GM18858 (cell line): ENCODE measurements at regions not wholly inside any gene's neighbourhood (a gene's known extent, or its start where the extent isn't known, plus 50 kb on each side); places are given as distances from the start of the nearest gene placed in this dataset.
"Not testable (repeated sequence)": the region's sequence is repeated elsewhere in the genome, so short reads cannot be mapped to it uniquely, and the experiment has no call there.

Experiments
- ATAC-seq: cut with Tn5 transposase; IDR thresholded peaks from one replicate; pipeline ENCODE4 v1.9.1; 2021; ENCODE audit not compliant: unreplicated experiment

DNA sequence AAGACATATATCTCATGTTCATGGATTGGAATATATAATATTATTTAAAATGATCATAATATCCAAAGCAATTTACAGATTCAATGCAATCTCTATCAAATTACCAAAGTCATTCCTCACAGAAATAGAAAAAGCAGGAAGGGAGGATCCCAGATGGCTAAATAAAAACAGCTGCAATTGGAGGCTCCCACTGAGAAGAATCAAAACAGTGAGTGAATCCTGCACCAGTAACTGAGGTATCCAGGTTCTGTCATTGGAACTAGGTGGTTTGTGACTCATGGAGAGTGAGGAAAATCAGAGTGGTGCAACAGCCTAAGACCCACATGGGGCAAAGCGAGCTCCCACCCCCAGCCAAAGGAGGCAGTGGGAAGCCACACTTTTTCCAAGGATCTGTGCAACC, 128.4 kb downstream of the MTERF1 start:
- no peak for ATAC-seq

DNA sequence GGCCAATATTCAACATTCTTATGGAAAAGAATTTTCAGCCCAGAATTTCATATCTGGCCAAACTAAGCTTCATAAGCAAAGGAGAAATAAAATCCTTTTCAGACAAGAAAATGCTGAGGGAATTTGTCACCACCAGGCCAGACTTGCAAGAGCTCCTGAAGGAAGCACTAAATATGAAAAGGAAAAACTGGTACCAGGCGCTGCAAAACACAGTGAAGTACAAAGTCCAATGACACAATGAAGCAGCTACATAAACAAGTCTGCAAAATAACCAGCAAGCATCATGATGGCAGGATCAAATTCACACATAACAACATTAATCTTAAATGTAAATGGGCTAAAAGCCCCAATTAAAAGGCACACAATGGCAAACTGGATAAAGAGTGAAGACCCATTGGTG, 126.2 kb downstream of the MTERF1 start:
- not testable (repeated sequence) for ATAC-seq

DNA sequence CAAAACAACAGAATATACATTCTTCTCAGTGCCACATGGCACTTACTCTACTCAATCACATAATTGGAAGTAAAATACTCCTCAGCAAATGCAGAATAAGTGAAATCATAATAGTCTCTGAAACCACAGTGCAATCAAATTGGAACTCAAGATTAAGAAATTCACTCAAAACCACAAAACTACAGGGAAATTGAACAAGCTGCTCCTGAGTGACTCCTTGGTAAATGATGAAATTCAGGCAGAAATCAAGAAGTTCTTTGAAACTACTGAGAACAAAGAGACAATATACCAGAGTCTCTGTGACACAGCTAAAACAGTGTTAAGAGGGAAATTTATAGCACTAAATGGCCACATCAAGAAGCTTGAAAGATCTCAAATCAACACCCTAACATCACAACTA, 125.4 kb downstream of the MTERF1 start:
- ATAC-seq = not testable (repeated sequence)

DNA sequence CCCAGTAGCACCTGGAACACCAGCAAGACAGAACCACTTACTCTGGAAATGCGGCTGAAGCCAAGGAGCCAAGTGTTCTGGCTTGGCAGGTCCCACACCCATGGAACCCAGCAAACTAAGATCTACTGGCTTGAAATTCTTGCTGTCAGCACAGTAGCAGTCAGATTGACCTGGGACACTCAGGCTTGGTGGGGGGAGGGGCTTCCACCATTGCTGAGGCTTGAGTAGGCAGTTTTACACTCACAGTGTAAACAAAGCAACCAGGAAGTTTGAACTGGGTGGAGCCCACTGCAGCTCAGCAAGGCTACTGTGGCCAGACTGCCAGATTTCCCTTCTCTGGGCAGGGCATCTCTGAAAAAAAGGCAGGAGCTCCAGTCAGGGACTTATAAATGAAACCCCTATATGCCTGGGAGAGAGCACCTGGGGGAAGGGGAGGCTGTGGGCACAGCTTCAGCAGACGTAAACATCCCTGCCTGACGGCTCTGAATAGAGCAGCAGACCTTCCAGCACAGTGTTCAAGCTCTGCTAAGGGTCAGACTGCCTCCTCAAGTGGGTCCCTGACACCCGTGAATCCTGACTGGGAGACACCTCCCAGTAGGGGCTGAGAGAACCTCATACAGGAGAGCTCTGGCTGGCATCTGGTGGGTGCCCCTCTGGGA, 121.2 kb downstream of the MTERF1 start:
- ATAC-seq = no peak

DNA sequence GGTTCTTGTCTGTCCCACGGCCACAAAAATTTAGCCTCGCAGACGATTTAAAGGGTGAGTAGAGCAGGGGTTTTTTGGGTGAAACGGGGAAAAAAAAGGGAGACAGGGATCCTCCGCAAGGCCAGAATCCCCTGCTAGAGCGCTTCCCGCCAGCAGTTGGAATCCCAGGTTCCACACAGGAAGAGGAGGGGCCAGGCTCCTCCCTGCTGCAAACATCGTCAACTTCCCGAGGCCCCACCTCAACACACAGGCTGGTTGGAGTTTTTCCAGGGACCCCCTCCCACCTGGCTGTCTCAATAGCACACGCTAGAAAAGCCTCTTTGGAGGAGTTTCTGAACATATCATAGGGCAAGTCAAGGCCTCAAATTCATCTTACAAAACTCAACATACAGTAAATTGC, 112.7 kb downstream of the MTERF1 start:
- no peak for ATAC-seq

DNA sequence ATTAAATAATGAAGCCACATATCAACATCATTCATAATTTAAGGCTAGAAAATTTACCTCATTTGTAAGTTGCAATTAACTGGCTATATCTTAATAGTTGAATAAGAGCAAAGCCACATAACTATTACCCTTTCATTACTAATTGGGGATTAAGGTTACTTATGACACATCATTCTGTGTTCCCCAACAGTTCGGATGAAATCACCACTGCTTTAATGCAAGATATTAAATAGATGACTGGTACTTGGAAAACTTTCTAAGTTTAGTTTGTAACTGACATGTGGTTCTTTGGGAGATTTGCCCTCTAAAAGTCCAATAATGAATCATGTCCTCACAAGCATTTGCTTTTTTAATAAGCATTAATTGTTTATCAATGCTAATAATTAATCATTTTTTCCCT, 109.1 kb downstream of the MTERF1 start:
- no peak for ATAC-seq

DNA sequence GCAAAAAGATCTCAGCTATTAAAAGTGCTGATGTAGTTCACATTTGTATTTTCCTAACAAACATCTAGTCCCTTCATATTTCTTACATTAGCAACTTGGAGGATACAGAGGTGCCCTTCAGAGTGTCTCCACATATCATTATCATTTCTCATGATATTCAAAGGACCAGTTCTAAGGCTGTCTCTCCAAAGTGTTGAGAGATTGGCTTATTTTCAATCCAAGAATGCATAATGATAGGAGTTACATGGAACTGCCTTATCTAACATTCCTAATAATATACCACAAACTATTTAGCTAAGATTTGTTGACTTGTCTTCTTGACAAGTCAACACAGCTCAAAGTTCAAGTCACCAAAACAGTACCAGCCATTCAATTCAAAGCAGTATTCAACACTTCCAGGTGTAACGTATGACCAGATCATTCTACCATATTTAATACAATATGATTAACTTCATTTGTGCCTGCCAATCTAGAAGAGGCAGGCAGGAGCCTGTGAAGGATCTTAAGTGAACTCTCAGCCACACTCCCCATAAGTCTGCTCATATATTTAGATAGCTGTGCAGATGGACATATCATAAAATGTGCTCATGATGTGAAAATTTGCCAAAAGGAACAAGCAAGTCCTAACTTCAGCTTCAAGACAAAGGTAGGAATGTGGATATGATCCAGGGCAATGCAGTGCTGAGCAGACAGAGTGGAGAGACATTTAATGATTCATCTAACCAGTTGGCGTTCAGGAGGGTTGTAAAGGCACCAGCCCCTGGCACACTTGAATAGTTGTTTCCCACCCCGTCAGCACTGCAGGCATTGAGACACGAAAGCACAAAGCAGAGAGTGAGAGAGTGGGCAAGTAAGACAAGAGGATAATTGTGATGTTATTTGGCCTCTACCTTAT, 108.3 kb downstream of the MTERF1 start:
- ATAC-seq = no peak

DNA sequence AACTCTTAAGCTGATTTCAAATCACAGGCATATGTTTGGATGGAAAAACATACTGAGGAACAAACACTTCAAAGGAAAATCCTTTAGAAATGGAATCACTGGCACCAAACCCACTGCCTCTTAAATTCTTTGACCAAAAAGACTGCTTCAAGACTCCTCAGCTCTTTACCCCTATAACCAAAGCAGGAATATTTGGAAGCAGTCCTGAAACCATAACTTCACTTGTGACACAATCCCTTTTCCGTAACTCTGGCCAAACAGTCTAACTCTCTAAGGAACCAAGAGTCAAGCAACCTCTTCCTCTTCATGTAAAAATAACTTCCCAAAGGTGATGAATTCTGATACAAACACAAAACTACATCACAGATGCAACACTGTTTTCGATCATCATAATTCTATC, 104.3 kb downstream of the MTERF1 start:
- ATAC-seq = no peak

DNA sequence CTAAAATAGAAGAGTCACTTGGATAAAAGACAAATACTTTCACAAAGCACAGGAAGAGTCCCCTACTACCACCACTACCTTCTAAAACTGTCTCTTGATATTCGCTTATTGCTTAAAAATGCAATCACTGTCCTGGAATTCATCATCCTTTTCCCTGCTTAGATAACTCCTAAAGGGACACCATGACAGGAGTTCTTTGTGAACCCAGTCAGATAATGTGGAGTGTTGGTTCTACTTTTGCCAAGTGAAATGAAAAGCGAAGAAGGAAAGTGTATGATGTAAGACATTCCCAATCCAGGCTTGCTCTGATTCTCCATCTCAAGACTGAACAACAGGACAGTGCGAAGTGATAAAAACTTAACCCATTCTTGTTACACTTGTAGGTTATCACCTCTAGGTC, 103.0 kb downstream of the MTERF1 start:
- no peak for ATAC-seq

DNA sequence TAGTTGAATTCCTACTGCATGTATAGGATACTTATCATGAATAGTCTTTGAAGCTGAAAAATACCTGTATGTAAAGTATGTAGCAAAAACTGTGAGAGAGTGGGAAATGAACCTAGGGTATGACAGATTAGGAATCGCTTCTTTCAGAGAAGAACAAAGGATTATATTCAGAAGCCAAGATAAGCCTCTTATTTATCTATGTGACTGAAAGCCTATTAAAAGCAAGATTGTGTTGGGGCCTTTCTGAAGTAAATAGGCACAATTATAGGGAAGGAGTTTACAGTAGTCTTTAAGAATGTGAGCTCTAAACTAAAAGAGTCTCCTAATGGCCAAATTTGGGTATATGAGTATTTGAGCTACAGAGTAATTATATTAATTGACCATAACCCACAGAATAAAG, 102.1 kb downstream of the MTERF1 start:
- ATAC-seq = no peak

DNA sequence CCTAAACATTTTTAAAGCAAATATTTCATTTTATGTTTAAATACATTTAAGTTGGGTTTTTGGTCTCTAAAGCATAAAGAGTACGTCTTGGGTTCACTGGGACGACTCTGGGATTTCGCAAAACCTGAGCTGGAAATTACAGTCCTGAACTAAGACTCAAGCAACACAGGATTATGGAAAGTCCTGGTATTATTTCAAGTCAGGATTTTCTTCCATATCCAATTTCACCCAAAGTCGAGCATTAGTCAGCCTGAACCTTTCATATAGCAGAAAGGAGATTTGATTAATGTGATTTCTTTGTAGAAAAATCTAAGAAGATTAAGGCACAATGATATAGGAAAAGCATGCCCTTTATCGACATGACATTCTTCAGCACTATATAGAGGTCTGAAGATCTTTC, 100.0 kb downstream of the MTERF1 start:
- ATAC-seq = no peak

DNA sequence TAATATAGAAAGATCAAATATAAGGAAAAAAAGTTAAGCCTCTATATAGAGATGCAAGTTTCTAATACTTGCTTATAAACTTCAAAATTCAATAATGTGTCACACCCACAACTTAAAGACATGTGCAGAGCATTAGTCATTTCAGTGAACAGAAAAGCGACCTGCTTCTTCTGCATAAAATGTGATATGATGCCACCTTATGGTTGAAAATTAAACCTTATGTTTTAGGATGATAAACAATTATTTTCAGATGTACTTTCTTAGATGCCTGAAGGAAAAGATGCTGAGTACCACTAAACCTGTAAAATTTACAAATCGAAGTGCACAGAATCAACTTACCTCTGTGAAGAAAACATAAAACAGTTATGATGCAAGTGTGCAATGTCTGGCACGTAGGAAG, 96.0 kb downstream of the MTERF1 start:
- no peak for ATAC-seq

DNA sequence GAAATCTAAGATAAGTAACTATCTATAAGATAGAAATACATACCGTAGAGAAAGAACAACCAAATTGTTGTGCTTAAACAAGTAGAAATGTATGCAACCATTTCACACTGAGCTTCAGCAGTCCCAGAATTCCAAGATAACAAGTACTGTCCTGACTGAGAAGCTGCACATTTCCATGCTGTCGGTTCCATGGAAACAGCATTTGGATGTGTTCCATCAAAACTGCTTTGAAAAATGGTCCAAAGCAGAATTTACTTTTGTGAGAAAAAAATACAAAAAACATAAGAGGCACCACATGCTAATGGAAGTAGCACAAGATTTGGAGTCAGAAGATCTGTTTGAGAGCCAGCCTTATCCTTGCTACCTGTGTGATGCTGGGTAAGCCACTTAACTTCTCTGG, 92.6 kb downstream of the MTERF1 start:
- ATAC-seq = no peak

DNA sequence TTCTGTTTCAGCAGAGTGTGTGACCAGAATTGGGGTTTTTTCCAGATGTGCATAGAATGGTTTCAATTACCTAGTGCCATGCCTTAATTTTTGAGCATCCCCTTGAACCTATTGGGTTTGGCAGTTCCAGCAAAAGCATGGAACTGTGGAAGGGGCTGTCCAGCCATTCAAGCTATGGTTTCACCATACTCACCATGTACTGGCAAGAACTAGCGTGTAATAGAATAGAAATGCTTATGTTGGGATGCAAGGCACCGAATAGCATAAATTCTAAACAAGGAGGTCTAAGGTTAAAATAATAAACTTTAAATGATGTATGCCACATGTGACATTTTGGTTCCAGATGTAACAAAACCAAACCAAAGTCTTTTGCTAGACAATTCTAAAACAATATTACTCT, 91.4 kb downstream of the MTERF1 start:
- ATAC-seq = no peak

DNA sequence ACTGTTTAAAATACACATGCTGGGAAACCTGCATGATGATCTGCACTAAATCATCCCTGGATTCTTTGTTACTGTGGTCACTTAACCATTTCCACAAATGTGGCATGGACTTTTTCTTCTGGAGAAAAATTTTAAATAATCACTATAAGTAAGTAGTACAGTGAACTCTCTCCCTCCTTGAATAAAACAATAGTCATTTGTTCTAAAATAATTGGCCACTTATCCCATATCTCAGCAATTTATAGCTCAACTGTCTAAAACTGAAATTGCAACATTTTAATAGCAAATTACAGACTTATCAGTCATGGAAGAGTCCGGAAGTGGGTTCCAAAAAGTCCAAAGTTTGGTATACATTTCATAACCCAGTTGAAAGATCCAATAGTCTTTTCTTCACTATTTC, 90.9 kb downstream of the MTERF1 start:
- ATAC-seq = no peak

DNA sequence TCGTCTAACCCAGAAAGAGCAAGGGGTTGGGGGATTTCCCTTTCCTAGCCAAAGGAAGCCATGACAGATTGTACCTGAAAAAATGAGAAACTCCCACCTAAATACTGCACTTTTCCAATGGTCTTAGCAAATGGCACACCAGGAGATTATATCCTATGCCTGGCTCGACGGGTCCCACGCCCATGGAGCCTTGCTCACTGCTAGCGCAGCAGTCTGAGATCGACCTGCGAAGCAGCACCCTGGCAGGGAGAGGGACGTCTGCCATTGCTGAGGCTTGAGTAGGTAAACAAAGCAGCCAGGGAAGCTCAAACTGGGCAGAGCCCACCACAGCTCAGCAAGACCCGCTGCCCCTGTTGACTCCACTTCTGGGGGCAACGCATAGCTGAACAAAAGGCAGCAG, 89.9 kb downstream of the MTERF1 start:
- ATAC-seq = not testable (repeated sequence)

DNA sequence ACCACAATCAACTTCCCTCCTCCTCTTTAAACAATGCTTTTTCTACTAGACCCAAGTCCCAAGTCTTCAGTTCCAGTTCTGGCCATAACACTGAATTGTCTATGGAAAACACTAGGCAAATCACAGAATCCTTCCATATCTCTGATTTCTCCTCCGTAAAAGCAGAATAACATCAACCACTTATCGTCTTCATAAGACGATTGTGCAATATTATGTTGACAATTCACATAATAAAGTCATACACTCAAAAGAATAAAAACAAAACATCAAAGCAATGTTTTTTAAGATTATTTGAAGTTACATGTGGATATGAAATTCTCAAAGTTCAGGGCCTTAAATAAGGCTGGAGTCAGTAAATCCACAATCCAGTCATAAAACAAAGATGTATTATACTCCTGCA, 84.4 kb downstream of the MTERF1 start:
- no peak for ATAC-seq

DNA sequence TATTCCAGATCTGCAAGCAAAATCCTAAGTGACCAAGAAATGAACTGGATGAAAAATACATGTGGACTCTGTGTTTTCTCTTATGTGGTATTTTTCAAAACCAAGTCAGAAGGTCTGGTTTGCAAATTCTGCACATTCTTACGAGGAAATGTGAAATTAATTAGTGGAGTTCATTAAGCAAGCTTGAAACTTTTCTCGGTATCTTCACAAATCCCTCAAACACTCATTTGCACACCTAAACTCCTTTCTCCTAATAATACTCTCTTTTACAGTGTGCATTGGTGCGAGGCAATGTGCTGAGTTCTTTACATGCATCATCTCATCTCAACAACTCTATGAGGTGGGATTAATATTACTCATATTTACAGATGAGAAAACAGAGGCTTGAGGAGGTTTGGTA, 82.1 kb downstream of the MTERF1 start:
- ATAC-seq = no peak

DNA sequence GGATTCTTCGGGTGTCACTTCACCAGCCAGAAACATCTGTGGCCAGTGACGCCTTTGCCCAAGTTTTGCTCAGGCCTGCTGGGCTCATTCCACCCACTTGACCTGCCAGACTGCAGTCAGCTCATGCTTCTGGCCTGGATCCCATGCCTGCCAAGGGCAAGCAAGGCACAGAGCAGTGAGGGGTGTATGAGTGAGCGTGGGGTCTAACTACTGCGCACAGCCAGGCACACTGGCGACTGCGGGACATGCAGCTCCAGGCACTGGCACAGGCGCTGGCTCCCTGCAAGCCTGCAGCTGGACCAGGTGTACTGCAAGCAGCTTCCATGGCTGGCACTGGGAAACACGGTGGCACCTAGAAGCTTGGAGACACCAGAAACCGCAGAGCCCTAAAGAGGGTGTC, 80.1 kb downstream of the MTERF1 start:
- ATAC-seq = no peak

DNA sequence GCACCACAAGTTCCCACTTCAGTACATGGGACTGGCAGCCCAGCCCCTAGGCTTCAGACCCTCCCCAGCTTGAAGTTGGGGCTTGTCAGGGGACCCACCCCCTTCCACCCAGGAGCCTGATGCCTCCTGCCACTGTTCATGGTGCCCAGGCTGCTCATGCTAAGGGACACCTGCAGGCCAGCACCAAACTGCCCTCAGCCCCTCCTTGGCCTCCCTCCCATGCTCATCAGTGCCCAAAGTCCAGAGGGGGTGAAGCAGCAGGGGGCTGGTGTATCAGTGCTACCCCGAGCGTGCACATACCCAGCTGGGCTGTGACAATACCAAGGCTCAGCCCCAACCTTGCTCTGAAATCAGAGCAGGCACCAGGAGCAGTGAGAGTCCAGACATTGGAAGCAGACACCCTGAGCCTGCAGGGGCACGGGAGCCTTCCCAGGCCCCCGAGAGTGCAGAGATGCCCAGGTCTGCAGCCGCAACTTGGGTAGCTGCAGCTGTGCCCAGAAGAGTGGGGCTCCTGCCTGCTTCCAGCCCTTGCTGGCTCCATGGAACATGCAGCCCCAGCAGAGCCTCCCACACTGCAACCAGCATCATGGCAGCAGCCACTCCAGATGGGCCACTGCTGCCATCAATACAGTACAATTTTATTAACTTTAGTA, 79.0 kb downstream of the MTERF1 start:
- ATAC-seq = no peak

DNA sequence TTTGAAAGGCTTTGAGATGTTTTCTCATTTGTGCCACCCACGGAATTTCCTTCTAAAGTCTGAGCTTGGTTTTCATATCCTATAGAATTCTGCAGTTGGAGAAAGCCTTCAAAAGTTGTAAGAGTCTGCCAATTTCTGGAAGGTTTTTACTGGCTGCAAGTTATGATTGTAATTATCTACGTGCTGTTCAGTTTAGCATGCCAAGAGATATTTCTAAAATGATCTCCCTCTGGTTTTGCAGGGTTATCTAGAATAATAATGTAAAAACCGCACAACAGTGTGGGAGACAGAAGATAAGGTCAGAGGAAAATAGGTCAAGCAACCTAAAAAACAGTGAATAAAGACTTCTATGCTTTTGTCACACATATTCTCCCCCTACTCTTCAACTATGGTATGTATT, 69.3 kb downstream of the MTERF1 start:
- ATAC-seq = no peak

DNA sequence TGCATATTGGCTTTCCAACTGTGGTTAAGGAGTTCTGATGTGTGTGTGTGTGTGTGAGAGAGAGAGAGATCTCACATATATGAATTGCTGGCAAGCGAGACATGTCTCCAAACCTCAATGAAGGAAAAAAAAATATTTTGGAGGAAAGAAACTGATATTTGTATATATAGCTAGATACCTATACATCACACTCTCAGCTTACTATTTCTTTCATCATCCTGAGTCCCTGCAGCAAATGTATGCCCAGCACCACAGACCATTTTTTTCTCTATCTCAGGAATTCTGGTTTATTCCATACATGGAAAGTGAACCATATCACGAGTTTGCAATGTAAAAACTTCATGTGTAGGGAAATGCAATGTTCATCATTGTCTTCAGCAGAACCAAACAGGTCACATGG, 68.9 kb downstream of the MTERF1 start:
- ATAC-seq = no peak
